ENCODE measurements at regions not wholly inside any gene's neighbourhood (a gene's known extent, or its start where the extent isn't known, plus 50 kb on each side); places are given as distances from the start of the nearest gene placed in this dataset.

GRCh38 chr1:47684964-47685762 lies 247.3 kb downstream of the FOXD2 start:
- Histone ChIP-seq H3K4me3 (no peak overlapping the region), H3K27me3 (peaks cover 3% of the 10 kb centered on the region), H3K9me3 (replicated peaks in 1 of 3) (no peaks in the 10 kb centered on the region), H3K27ac (no peak overlapping the region), H3K4me1 (replicated peaks in 1 of 2) (no peaks in the 10 kb centered on the region), H3K36me3 (replicated peaks in 1 of 2) (no peaks in the 10 kb centered on the region)
- intact Hi-C loops (cut with DNase I): no loop called here
- DNase-seq: peak in 2 of 7 donors; percentile 5 to 50
- WGBS, 4 donors: 66 to 81% (median 71%) methylated on average over 11 of the region's 11 CpGs
- TF ChIP-seq POLR2A (IDR thresholded peaks at IDR 0.05): no peak
- TF ChIP-seq, protein P1, sequence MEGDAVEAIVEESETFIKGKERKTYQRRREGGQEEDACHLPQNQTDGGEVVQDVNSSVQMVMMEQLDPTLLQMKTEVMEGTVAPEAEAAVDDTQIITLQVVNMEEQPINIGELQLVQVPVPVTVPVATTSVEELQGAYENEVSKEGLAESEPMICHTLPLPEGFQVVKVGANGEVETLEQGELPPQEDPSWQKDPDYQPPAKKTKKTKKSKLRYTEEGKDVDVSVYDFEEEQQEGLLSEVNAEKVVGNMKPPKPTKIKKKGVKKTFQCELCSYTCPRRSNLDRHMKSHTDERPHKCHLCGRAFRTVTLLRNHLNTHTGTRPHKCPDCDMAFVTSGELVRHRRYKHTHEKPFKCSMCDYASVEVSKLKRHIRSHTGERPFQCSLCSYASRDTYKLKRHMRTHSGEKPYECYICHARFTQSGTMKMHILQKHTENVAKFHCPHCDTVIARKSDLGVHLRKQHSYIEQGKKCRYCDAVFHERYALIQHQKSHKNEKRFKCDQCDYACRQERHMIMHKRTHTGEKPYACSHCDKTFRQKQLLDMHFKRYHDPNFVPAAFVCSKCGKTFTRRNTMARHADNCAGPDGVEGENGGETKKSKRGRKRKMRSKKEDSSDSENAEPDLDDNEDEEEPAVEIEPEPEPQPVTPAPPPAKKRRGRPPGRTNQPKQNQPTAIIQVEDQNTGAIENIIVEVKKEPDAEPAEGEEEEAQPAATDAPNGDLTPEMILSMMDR (IDR thresholded peaks at IDR 0.05): no peak

DNA sequence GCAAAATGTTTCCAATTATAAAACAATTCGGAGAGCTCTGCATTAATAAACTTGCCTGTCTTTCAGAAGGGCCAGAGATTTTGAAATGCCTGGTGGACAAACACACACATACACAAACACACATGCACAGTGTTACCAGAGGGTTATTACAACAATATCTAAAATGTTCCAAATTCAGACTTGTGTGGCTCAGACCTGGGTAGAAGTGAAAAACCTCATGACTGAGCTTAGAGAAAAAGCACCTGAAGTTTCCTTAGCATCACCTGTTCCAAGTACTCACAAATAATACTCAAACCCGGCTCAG lies 247.9 kb downstream of the FOXD2 start:
- Histone ChIP-seq H3K36me3 (replicated peaks in 1 of 2) (no peaks in the 10 kb centered on the region), H3K4me1 (replicated peaks in 1 of 2) (no peaks in the 10 kb centered on the region), H3K9me3 (replicated peaks in 1 of 3) (no peaks in the 10 kb centered on the region), H3K4me3 (no peak overlapping the region), H3K27me3 (peaks cover 3% of the 10 kb centered on the region), H3K27ac (no peak overlapping the region)
- intact Hi-C loops (cut with DNase I): no loop called here
- DNase-seq: no peak
- 74 to 87% (median 76%) methylated on average over 2 of the region's 2 CpGs for WGBS, 4 donors
- no peak for TF ChIP-seq POLR2A (IDR thresholded peaks at IDR 0.05)
- TF ChIP-seq, protein P1 (IDR thresholded peaks at IDR 0.05): no peak

- H3K4me3 ChIP-seq: no peak overlapping the region
- intact Hi-C loops (cut with DNase I): no loop called here
- peaks cover 3% of the 10 kb centered on the region for H3K27me3 ChIP-seq
- no peaks in the 10 kb centered on the region for H3K9me3 ChIP-seq (replicated peaks in 1 of 3)
- no peak overlapping the region for H3K27ac ChIP-seq
- peak in 2 of 7 donors; percentile 9 for DNase-seq
- TF ChIP-seq, protein P1 (IDR thresholded peaks at IDR 0.05): no peak
- TF ChIP-seq POLR2A (IDR thresholded peaks at IDR 0.05): no peak
- WGBS, 4 donors: 80 to 87% (median 84%) methylated on average over 13 to 15 of the region's 15 CpGs
- no peaks in the 10 kb centered on the region for H3K4me1 ChIP-seq (replicated peaks in 1 of 2)
- no peaks in the 10 kb centered on the region for H3K36me3 ChIP-seq (replicated peaks in 1 of 2)
Measured at GRCh38 chr1:47686731-47687630, 249.1 kb downstream of the FOXD2 start.

GRCh38 chr1:47687631-47688460 lies 250.0 kb downstream of the FOXD2 start:
- Histone ChIP-seq H3K36me3 (replicated peaks in 1 of 2) (no peaks in the 10 kb centered on the region), H3K27ac (no peak overlapping the region), H3K9me3 (replicated peaks in 1 of 3) (no peaks in the 10 kb centered on the region), H3K4me1 (replicated peaks in 1 of 2) (no peaks in the 10 kb centered on the region), H3K4me3 (no peak overlapping the region), H3K27me3 (peaks cover 3% of the 10 kb centered on the region)
- DNase-seq: peak in 1 of 7 donors; percentile 9
- intact Hi-C loops (cut with DNase I): no loop called here
- 48 to 57% (median 51%) methylated on average over 19 to 24 of the region's 24 CpGs for WGBS, 4 donors
- TF ChIP-seq, protein P1 (IDR thresholded peaks at IDR 0.05): no peak
